Liver (tissue), 3 donors: ENCODE measurements at regions not wholly inside any gene's neighbourhood (a gene's known extent, or its start where the extent isn't known, plus 50 kb on each side); places are given as distances from the start of the nearest gene placed in this dataset.

Experiments
- CTCF ChIP-seq: fragments of 150-350 bp; IDR thresholded peaks from 2 replicates; pipeline ENCODE4 v1.5.1; 2017; ENCODE audit warnings: improper control_type of control experiment, low read depth, low read length; ENCODE audit not compliant: missing input control
- JUND ChIP-seq, 2 donors: IDR thresholded peaks; 2 replicates each; pipeline ENCODE4 v1.6.1; 2016; ENCODE audit warnings: antibody characterized with exemption in 2 of 2
- SP1 ChIP-seq: IDR thresholded peaks from 2 replicates; pipeline ENCODE4 v1.6.1; 2018; ENCODE audit warnings: antibody characterized with exemption, mild to moderate bottlenecking
- TAF1 ChIP-seq: conservative IDR thresholded peaks from 2 replicates; pipeline ENCODE4 v1.6.1; 2016; ENCODE audit warnings: antibody characterized with exemption, mild to moderate bottlenecking
- TF ChIP-seq, protein P1 (sequence below): IDR thresholded peaks from 2 replicates; pipeline ENCODE4 v1.6.1; 2016; ENCODE audit warnings: antibody characterized with exemption
- donor health status: healthy.
- donor health status: healthy.

GRCh38 chr4:137253949-137254348, 278.3 kb downstream of the PCDH18 start:
- TF ChIP-seq JUND (IDR thresholded peaks at IDR 0.05) (no peak), CTCF (no peak), SP1 (no peak), TAF1 (no peak)
- TF ChIP-seq, protein P1, sequence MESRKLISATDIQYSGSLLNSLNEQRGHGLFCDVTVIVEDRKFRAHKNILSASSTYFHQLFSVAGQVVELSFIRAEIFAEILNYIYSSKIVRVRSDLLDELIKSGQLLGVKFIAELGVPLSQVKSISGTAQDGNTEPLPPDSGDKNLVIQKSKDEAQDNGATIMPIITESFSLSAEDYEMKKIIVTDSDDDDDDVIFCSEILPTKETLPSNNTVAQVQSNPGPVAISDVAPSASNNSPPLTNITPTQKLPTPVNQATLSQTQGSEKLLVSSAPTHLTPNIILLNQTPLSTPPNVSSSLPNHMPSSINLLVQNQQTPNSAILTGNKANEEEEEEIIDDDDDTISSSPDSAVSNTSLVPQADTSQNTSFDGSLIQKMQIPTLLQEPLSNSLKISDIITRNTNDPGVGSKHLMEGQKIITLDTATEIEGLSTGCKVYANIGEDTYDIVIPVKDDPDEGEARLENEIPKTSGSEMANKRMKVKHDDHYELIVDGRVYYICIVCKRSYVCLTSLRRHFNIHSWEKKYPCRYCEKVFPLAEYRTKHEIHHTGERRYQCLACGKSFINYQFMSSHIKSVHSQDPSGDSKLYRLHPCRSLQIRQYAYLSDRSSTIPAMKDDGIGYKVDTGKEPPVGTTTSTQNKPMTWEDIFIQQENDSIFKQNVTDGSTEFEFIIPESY, result no peak
